Transverse colon (tissue), 4 donors: ENCODE measurements at regions not wholly inside any gene's neighbourhood (a gene's known extent, or its start where the extent isn't known, plus 50 kb on each side); places are given as distances from the start of the nearest gene placed in this dataset.

ENCODE experiments used
- DNase-seq: peaks from one replicate; pipeline ENCODE4 v3.0.0-alpha.2; 2019
- H3K27ac ChIP-seq, 4 donors: fragments of 200-600 bp; sonication (generic); 2 replicates each; pipeline ENCODE4 v1.5.1; 2016 to 2018; ENCODE audit warnings: inconsistent platforms in 4 of 4
- H3K27me3 ChIP-seq: fragments of 200-600 bp; sonication (generic); 2 replicates; pipeline ENCODE4 v1.5.1; 2017; ENCODE audit warnings: inconsistent platforms
- H3K36me3 ChIP-seq, 4 donors: fragments of 200-600 bp; sonication (generic); 2 replicates each; pipeline ENCODE4 v1.5.1; 2017 to 2019; ENCODE audit warnings: inconsistent platforms in 4 of 4
- H3K4me1 ChIP-seq, 4 donors: fragments of 200-600 bp; sonication (generic); 2 replicates each; pipeline ENCODE4 v1.5.1; 2017 to 2020; ENCODE audit warnings: inconsistent platforms in 4 of 4
- H3K4me3 ChIP-seq, 4 donors: fragments of 200-600 bp; sonication (generic); 1 replicate in 1 of 4; 2 replicates in 3 of 4; pipeline versions ENCODE4 v1.5.1 to v1.6.1; 2017 to 2019; ENCODE audit warnings: inconsistent platforms in 4 of 4
- H3K9me3 ChIP-seq, 2 donors: fragments of 200-600 bp; sonication (generic); 2 replicates each; pipeline ENCODE4 v1.5.1; 2017 to 2019; ENCODE audit warnings: inconsistent platforms in 2 of 2
- EP300 ChIP-seq: sonication (generic); formaldehyde crosslinking; IDR thresholded peaks from one replicate; pipeline ENCODE4 v1.6.1; 2017; ENCODE audit warnings: antibody characterized with exemption, low read depth
- POLR2A ChIP-seq: fragments of 450-650 bp; IDR thresholded peaks from one replicate; pipeline ENCODE4 v1.6.1; 2016; ENCODE audit warnings: antibody characterized with exemption, mild to moderate bottlenecking, moderate library complexity
- POLR2AphosphoS5 ChIP-seq, 3 donors: sonication (generic); formaldehyde crosslinking; IDR thresholded peaks; one replicate each; pipeline ENCODE4 v1.6.1; 2016; ENCODE audit warnings: antibody characterized with exemption in 3 of 3
- WGBS, 2 donors: methylation state at CpG; one replicate each; pipeline ENCODE4 v1.1.5; 2018; ENCODE audit warnings: low coverage in 1 of 2; 5-methylcytosine and 5-hydroxymethylcytosine counted together
- in situ Hi-C, 4 donors: fragments of 200-750 bp; cut with MboI; loops; one replicate each; pipeline versions ENCODE4 v1.15.0 to v1.15.1; 2017; ENCODE audit warnings: low sequenced_read_pairs in 3 of 4, low pct_ligation_motif_present in 1 of 4, low pct_unique_long_range_greater_than_20kb in 1 of 4
- intact Hi-C: fragments of 100-400 bp; cut with DNase I; formaldehyde crosslinking; loops from one replicate; pipeline ENCODE4 v1.15.1; 2023; ENCODE audit warnings: low total_unique reads
- TF ChIP-seq, protein P1 (sequence below), 5 experiments: fragments of 200-600 bp in 3 of 5; fragments of 450-650 bp in 2 of 5; sonication (generic) in 3 of 5; IDR thresholded peaks; 1 replicate in 2 of 5; 2 replicates in 3 of 5; pipeline ENCODE4 v1.5.1; 2016 to 2017; ENCODE audit warnings: antibody characterized with exemption in 5 of 5, inconsistent platforms in 3 of 5, mild to moderate bottlenecking in 2 of 5, moderate library complexity in 1 of 5

DNA sequence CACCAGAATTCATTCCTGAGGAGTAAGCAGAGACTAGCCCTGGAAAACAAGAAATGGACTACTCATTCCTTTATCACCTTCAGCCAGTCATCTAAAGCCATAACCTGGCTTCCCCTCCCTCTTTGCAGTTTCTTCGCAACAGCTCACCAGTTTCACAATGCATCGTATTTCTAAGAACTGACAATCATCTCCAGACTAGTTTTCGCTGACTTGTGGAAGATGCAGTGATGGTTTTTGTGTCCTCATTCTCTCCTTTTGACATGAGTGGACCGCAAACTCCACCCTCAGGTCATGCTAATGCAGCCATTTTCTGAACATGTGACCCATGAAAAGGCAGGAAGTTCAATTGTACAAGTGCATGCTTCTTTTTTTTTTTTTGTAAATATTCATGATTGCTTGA is 1203.5 kb downstream of the PCDH7 start:
- TF ChIP-seq, protein P1, sequence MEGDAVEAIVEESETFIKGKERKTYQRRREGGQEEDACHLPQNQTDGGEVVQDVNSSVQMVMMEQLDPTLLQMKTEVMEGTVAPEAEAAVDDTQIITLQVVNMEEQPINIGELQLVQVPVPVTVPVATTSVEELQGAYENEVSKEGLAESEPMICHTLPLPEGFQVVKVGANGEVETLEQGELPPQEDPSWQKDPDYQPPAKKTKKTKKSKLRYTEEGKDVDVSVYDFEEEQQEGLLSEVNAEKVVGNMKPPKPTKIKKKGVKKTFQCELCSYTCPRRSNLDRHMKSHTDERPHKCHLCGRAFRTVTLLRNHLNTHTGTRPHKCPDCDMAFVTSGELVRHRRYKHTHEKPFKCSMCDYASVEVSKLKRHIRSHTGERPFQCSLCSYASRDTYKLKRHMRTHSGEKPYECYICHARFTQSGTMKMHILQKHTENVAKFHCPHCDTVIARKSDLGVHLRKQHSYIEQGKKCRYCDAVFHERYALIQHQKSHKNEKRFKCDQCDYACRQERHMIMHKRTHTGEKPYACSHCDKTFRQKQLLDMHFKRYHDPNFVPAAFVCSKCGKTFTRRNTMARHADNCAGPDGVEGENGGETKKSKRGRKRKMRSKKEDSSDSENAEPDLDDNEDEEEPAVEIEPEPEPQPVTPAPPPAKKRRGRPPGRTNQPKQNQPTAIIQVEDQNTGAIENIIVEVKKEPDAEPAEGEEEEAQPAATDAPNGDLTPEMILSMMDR (IDR thresholded peaks at IDR 0.05), result no peak
- TF ChIP-seq POLR2A (no peak), EP300 (no peak), POLR2AphosphoS5 (IDR thresholded peaks at IDR 0.05) (no peak)
- Histone ChIP-seq H3K4me1 (no peaks in the 10 kb centered on the region), H3K27ac (no peak overlapping the region), H3K27me3 (no peaks in the 10 kb centered on the region), H3K36me3 (no peaks in the 10 kb centered on the region), H3K4me3 (no peak overlapping the region), H3K9me3 (no peaks in the 10 kb centered on the region)
- intact Hi-C loops, result no loop called here
- in situ Hi-C loops, result no loop called here
- WGBS, 2 donors, result 74 to 91% methylated on average over 4 of the region's 4 CpGs
- no peak for DNase-seq

DNA sequence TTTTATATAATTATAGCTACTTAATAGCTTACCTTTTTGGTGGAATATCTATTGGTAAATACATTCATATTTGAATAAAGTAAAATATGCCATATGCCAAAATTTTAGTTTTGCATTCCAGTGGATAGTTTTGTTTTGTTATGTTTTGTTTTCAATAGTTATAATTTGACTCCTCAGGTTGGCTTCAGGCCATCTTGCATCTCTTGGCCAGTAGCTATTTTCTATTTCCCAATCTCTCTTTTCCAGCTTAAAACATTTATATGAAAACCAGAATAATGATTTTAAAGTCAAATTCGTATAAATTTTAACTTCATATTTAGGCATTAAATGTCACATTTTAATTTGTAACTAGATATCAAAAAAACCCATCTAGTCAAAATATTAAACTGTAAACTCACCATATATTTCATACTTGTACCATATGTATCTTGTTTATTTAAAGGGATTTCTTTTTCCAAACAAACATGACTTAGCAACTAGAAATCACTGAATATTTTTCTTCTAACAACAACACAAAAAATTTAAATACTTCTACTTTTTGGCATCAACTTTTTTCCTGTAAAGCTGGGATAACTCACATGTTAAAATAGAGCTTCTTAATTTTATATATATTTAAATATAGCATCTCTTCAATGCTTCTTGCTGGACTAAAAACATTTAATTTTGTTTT is 1209.6 kb downstream of the PCDH7 start:
- in situ Hi-C loops, result no loop called here
- no peaks in the 10 kb centered on the region for H3K4me1 ChIP-seq
- no peak overlapping the region for H3K27ac ChIP-seq
- no peaks in the 10 kb centered on the region for H3K27me3 ChIP-seq
- no peaks in the 10 kb centered on the region for H3K9me3 ChIP-seq
- no peak for DNase-seq
- WGBS, 2 donors, result 61 to 65% methylated on average over 1 of the region's 1 CpG
- no peaks in the 10 kb centered on the region for H3K36me3 ChIP-seq
- TF ChIP-seq, protein P1 (IDR thresholded peaks at IDR 0.05), result no peak
- TF ChIP-seq EP300, result no peak
- no peak for TF ChIP-seq POLR2A
- intact Hi-C loops, result no loop called here
- H3K4me3 ChIP-seq, result no peak overlapping the region

DNA sequence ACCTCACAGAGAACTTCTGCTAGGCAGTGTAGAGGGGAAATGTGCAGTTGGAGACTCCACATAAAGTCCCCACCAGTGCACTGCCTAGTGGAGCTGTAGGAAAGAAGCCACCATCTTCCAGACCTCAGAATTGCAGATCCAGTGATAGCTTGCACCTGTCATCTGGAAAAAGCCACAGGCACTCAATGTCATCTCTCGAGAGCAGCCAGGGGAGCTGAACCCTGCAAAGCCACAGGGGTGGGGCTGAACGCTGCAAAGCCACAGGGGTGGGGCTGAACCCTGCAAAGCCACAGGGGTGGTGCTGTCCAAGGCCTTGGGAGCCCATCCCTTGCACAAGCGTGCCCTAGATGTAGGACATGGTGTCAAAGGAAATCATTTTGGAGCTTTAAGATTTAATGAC is 1226.3 kb downstream of the PCDH7 start:
- in situ Hi-C loops, result no loop called here
- Histone ChIP-seq H3K36me3 (no peaks in the 10 kb centered on the region), H3K27ac (no peak overlapping the region), H3K4me3 (no peak overlapping the region), H3K9me3 (no peaks in the 10 kb centered on the region), H3K27me3 (no peaks in the 10 kb centered on the region), H3K4me1 (no peaks in the 10 kb centered on the region)
- 44% methylated on average over 2 of the region's 3 CpGs; no CpG with 5 or more reads in 1 of the 2 donors for WGBS, 2 donors
- no peak for TF ChIP-seq EP300
- TF ChIP-seq, protein P1 (IDR thresholded peaks at IDR 0.05), result no peak
- TF ChIP-seq POLR2AphosphoS5 (IDR thresholded peaks at IDR 0.05), result no peak
- no peak for TF ChIP-seq POLR2A
- no peak for DNase-seq
- intact Hi-C loops, result loop anchor here (5.0 kb wide), 1 partner anchor 289 kb away; no protein-coding TSS in a partner anchor

DNA sequence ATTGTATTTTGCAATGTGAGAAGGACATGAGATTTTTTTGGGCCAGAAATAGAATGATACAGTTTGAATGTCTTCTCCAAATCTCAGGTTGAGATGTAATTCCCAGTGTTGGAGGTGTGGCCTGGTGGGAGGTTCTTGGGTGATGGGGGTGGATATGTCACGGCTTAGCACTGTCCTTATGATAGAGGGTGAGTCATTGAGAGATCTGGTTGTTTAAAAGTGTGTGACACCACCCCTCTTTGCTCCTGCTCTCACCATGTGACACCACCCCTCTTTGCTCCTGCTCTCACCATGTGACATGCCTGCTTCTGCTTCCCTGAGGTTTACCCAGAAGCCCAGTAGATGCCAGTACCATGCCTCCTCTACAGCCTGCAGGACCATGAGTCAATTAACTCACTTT is 1226.9 kb downstream of the PCDH7 start:
- Histone ChIP-seq H3K4me3 (no peak overlapping the region), H3K36me3 (no peaks in the 10 kb centered on the region), H3K9me3 (no peaks in the 10 kb centered on the region), H3K4me1 (no peaks in the 10 kb centered on the region), H3K27ac (no peak overlapping the region), H3K27me3 (no peaks in the 10 kb centered on the region)
- intact Hi-C loops (loop anchor here (5.0 kb wide), 1 partner anchor 290 kb away; no protein-coding TSS in a partner anchor), in situ Hi-C loops (no loop called here)
- DNase-seq, result no peak
- 54% methylated on average over 1 of the region's 1 CpG; no CpG with 5 or more reads in 1 of the 2 donors for WGBS, 2 donors
- no peak for TF ChIP-seq EP300
- no peak for TF ChIP-seq POLR2AphosphoS5 (IDR thresholded peaks at IDR 0.05)
- TF ChIP-seq, protein P1 (IDR thresholded peaks at IDR 0.05), result no peak
- no peak for TF ChIP-seq POLR2A
